ENCODE measurements at regions not wholly inside any gene's neighbourhood (a gene's known extent, or its start where the extent isn't known, plus 50 kb on each side); places are given as distances from the start of the nearest gene placed in this dataset.
A peak's percentile ranks its signal among the peaks of the same experiment; 100 is the strongest.

- ATAC-seq (peak; percentile 93), DNase-seq (ENCODE audit: low read depth, low spot score) (no peak)
- Histone ChIP-seq H3K4me2 (ENCODE audit: low read length) (no peak overlapping the region), H4K20me1 (ENCODE audit: insufficient read depth) (no peaks in the 10 kb centered on the region), H3K36me3 (ENCODE audit: control insufficient read depth in 1 of 2, insufficient read depth in 2 of 2, low read length in 2 of 2) (no peaks in the 10 kb centered on the region), H3K27me3 (ENCODE audit: insufficient read depth, low read length) (peaks cover 27% of the 10 kb centered on the region), H3K9ac (ENCODE audit: low read length) (no peak overlapping the region), H3K4me1 (ENCODE audit: control insufficient read depth in 1 of 2, insufficient read depth in 2 of 2, low read length in 2 of 2) (no peaks in the 10 kb centered on the region), H3K9me3 (ENCODE audit: control insufficient read depth in 1 of 2, insufficient read depth in 1 of 2, low read depth in 1 of 2, low read length in 2 of 2) (no peaks in the 10 kb centered on the region), H2AFZ (ENCODE audit: low read depth, low read length, poor library complexity, severe bottlenecking) (no peak overlapping the region), H3K79me2 (ENCODE audit: insufficient read depth, low read length) (no peaks in the 10 kb centered on the region), H3K4me3 (replicated peaks in 1 of 2; ENCODE audit: low read depth in 1 of 2, low read length in 2 of 2) (no peak overlapping the region), H3K27ac (ENCODE audit: low read depth, low read length) (no peak overlapping the region), H3K9me2 (ENCODE audit: insufficient read depth) (no peaks in the 10 kb centered on the region)
- intact Hi-C loops (cut with micrococcal nuclease), result no loop called here
- ChIA-PET RAD21 (ENCODE audit: low non-redundant PET in 1 of 2, low total read pairs in 2 of 2, uncharacterized antibody in 2 of 2, unreplicated experiment in 2 of 2) (no interaction called here), POLR2A (no interaction called here), CTCF (interaction anchor here (0.6 to 2.5 kb wide), 12 partner anchors 10 to 705 kb away, joined by 3 to 20 read pairs (median 3); partner anchors contain the start of gene ARF5)
- no TSS peak for BruUV-seq (replicated peaks)
- TF ChIP-seq SIN3A (IDR thresholded peaks at IDR 0.05; ENCODE audit: low read depth), result no peak
- TF ChIP-seq RAD21 (IDR thresholded peaks at IDR 0.05; ENCODE audit: low read depth), result peak; percentile 56
- no peak for TF ChIP-seq ATF3 (IDR thresholded peaks at IDR 0.05)
- TF ChIP-seq ZNF274 (IDR thresholded peaks at IDR 0.05; ENCODE audit: low read depth, low read length), result no peak
- no peak for TF ChIP-seq YY1 (IDR thresholded peaks at IDR 0.05; ENCODE audit: extremely low read depth, insufficient replicate concordance, low read depth, low read length)
- peak; percentile 49 to 84 (median 74); a peak in 5 of 6 replicates for TF ChIP-seq CTCF (IDR thresholded peaks at IDR 0.05 in 2 of 3, conservative IDR thresholded peaks at IDR 0.05 in 1 of 3; ENCODE audit: borderline replicate concordance in 1 of 3, insufficient read depth in 1 of 3, low read depth in 2 of 3, low read length in 2 of 3)
- TF ChIP-seq, protein P1, sequence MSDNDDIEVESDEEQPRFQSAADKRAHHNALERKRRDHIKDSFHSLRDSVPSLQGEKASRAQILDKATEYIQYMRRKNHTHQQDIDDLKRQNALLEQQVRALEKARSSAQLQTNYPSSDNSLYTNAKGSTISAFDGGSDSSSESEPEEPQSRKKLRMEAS (IDR thresholded peaks at IDR 0.05), result no peak
- no peak for TF ChIP-seq EZH2 (IDR thresholded peaks at IDR 0.05)
- TF ChIP-seq, protein P2, sequence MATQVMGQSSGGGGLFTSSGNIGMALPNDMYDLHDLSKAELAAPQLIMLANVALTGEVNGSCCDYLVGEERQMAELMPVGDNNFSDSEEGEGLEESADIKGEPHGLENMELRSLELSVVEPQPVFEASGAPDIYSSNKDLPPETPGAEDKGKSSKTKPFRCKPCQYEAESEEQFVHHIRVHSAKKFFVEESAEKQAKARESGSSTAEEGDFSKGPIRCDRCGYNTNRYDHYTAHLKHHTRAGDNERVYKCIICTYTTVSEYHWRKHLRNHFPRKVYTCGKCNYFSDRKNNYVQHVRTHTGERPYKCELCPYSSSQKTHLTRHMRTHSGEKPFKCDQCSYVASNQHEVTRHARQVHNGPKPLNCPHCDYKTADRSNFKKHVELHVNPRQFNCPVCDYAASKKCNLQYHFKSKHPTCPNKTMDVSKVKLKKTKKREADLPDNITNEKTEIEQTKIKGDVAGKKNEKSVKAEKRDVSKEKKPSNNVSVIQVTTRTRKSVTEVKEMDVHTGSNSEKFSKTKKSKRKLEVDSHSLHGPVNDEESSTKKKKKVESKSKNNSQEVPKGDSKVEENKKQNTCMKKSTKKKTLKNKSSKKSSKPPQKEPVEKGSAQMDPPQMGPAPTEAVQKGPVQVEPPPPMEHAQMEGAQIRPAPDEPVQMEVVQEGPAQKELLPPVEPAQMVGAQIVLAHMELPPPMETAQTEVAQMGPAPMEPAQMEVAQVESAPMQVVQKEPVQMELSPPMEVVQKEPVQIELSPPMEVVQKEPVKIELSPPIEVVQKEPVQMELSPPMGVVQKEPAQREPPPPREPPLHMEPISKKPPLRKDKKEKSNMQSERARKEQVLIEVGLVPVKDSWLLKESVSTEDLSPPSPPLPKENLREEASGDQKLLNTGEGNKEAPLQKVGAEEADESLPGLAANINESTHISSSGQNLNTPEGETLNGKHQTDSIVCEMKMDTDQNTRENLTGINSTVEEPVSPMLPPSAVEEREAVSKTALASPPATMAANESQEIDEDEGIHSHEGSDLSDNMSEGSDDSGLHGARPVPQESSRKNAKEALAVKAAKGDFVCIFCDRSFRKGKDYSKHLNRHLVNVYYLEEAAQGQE (IDR thresholded peaks at IDR 0.05; ENCODE audit: low read depth), result no peak
Measured at GRCh38 chr7:127504715-127505114, 80.7 kb downstream of the GCC1 start.

All from HCT116 (cell line).